Glomerular visceral epithelial cell (primary cell): ENCODE measurements at regions not wholly inside any gene's neighbourhood (a gene's known extent, or its start where the extent isn't known, plus 50 kb on each side); places are given as distances from the start of the nearest gene placed in this dataset.
"Not testable (repeated sequence)": the region's sequence is repeated elsewhere in the genome, so short reads cannot be mapped to it uniquely, and the experiment has no call there.

Experiments used
- DNase-seq: peaks from one replicate; pipeline ENCODE4 v3.0.0-alpha.2; 2016; ENCODE audit errors: extremely low spot score

GRCh38 chr12:74119811-74120362 lies 417.7 kb upstream of the ATXN7L3B start:
- no peak for DNase-seq

DNA sequence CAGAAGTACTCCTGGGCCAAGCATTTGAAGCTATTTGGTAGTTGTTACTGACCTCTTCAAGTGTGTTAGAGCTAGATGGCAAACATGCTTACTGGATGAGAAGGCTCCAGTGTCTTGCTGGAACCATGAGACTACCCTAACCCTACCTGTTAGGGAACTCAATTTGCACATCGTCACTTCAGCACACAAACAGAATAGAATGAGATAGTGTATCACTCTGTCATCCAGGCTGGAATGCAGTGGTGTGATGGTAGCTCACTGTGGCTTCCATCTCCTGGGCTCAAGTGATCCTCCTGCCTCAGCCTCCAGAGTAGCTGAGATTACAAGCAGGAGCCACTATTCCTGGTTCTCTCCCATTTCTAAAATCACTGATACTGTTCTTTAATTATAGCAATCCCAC lies 417.0 kb upstream of the ATXN7L3B start:
- no peak for DNase-seq

DNA sequence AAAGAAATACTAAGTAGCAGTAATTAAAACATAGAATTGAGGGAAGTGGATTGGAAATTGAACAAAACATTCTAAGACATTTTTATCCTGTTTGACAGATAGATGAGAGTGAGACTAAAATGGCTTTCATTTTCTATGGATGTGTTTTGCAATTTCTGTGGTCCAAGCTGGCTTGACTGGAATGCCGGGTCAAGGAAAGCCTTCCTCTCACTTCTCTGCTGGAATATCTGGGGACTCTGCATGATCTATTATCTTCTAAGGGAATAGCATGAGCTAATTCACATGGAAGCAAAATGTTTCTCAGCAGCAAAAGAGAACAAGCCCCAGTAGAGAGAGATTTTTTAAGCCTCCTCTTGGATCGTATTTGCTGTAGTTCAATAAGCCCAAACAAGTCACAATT lies 407.9 kb upstream of the ATXN7L3B start:
- no peak for DNase-seq

- no peak for DNase-seq
Observed at GRCh38 chr12:74144396-74144795, 393.2 kb upstream of the ATXN7L3B start.

- no peak for DNase-seq
Observed at GRCh38 chr12:74145328-74145727, 392.3 kb upstream of the ATXN7L3B start.

GRCh38 chr12:74148849-74149248 lies 388.8 kb upstream of the ATXN7L3B start:
- no peak for DNase-seq

DNA sequence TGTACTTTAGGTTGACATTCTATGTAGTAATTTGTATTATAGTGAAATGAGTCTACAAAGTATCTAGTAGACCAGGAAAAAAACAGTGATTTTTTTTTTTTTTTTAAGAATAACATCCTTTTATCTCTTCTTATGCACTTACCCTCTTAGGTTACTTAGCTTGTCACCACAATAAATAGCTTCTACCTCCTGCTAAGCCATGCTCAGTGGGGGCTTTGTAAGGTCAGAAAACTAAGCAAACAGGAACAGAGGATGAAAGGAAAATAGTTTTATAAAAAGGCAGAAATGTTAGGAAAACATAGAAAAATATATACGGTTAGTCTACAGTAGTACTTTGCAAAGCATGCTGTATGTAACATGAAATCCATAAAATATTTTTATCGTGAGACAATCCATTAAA lies 385.3 kb upstream of the ATXN7L3B start:
- DNase-seq = no peak

- no peak for DNase-seq
Observed at GRCh38 chr12:74166096-74166495, 371.5 kb upstream of the ATXN7L3B start.

GRCh38 chr12:74169607-74170006 lies 368.0 kb upstream of the ATXN7L3B start:
- DNase-seq = no peak

DNA sequence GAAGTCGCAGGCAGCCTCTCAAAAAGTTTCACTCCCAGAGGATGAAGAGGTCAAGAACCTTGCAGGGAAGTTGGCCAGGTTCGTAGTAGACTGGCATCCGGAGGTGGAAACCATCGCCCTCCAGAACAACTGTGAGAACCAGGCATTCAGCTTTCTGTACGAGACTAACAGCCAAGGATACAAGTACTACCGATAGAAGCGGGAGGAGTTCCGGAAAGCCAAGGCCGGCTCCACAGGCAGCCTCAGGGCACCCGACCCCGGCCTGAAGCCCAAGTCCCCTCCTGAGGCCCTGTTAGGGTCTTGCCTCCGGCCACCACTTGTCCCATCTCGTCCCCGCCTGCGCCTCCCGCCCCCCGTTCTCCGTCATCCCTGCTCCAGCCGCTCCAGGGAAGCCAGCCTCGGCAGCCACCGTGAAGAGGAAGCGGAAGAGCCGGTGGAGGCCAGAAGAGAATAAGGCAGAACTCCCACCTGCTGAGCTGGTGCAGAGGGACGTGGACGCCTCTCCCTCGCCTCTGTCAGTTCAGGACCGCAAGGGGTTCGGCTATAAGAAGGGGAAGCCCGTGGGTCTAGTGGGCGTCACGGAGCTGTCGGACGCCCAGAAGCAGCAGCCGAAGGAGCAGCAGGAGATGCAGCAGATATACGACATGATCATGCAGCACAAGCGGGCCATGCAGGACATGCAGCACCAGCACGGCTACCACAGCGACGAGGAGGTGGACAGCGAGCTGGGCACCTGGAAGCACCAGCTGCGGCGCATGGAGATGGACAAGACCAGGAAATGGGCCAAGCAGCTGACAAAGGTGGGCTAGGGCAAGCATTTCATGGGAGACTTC lies 366.8 kb upstream of the ATXN7L3B start:
- DNase-seq = no peak

DNA sequence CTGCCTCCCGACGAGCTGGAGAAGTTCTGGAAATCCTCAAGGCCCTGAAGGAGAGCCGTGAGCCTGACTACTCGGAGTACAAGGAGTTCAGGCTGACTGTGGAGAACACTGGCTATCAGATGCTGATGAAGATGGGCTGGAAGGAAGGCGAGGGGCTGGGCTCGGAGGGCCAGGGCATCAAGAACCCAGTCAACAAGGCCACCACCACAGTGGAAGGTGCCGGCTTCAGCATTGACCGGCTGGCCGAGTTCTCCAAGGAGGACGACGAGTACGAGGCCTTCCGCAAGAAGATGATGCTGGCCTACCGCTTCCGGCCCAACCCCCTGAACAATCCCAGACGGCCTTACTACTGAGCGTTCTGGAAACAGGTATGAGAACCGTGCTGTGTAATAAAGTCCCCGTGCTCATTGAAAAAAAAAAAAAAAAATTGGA lies 366.1 kb upstream of the ATXN7L3B start:
- no peak for DNase-seq

DNA sequence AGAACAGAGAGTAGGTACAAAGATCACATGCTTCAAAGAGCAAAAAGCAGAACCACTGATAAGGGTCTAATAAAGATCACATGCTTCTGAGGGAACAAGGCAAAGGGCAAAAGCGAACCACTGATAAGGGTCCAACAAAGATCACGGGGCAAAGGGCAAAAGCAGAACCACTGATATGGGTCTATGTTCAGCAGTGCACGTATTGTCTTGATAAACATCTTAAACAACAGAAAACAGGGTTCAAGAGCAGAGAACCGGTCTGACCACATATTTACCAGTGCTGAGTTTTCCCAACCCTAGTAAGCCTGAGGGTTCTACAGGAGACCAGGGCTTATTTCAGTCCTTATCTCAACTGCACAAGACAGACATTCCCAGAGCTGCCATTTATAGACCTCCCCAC lies 362.7 kb upstream of the ATXN7L3B start:
- not testable (repeated sequence) for DNase-seq

- no peak for DNase-seq
Observed at GRCh38 chr12:74185360-74185759, 352.3 kb upstream of the ATXN7L3B start.

GRCh38 chr12:74193191-74193590 lies 344.4 kb upstream of the ATXN7L3B start:
- no peak for DNase-seq

GRCh38 chr12:74204236-74204635 lies 333.4 kb upstream of the ATXN7L3B start:
- DNase-seq = no peak

GRCh38 chr12:74227846-74228545 lies 309.6 kb upstream of the ATXN7L3B start:
- no peak for DNase-seq

- DNase-seq = no peak
Observed at GRCh38 chr12:74229671-74230070, 308.0 kb upstream of the ATXN7L3B start.

DNA sequence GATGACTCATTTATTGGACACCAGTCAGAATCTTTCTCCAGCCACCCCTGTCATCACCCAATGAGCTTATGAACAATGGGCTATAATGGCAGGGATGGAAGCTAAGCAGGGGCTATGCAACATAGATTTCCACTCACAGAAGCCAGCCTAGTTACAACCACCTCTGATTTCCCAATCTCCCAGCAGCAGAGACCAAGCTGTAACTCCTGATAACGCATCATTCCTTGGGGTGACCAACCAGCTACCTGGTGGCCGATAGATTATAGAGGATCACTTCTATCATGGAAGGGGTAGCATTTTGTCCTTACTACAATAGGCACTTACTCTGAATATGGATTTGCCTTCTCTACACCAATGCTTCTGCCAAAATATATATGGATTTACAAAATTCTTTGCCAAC lies 302.3 kb upstream of the ATXN7L3B start:
- DNase-seq = no peak

DNA sequence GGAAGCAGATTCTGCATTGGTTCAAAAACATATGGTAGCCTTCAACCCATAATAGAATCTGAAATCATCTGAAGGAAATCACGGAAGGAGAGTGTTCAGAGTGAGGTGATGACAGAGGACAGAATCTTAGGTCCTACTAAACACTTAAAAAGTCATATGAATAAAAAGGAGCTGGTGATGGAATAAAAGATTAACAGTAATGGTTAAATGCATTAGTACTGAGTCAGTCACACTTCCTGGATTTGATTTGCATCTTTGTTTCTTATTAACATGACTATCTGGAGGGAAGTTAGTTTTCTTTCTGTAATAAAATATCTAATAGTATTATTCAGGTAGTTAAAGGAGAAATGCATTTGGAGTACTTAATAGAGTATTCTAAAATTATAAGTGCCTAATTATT lies 296.3 kb upstream of the ATXN7L3B start:
- DNase-seq = no peak

- DNase-seq = no peak
Observed at GRCh38 chr12:74242088-74242487, 295.5 kb upstream of the ATXN7L3B start.

GRCh38 chr12:74245458-74245857 lies 292.2 kb upstream of the ATXN7L3B start:
- no peak for DNase-seq

GRCh38 chr12:74250891-74251290 lies 286.7 kb upstream of the ATXN7L3B start:
- DNase-seq = no peak

DNA sequence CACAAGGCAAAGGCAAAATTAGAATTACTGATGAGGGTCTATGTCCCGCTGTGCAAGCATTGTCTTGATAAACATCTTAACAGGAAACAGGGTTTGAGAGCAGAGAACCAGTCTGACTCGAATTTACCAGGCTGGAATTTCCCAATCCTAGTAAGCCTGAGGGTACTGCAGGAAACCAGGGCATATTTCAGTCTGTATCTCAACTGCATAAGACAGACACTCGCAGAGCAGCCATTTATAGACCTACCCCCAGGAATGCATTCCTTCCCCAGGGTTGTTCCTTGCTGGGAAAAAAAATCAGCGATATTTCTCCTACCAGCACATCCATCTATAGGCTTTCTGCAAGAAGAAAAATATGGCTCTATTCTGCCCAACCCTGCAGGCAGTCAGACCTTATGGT lies 283.8 kb upstream of the ATXN7L3B start:
- not testable (repeated sequence) for DNase-seq
